Stimulated activated CD4-positive, alpha-beta T cell treated with anti-CD3 and anti-CD28 coated beads, Interleukin-2, amount 100 ng/mL, for 48 hours (primary cell): ENCODE measurements at regions not wholly inside any gene's neighbourhood (a gene's known extent, or its start where the extent isn't known, plus 50 kb on each side); places are given as distances from the start of the nearest gene placed in this dataset.

Experiments
- DNase-seq, 2 donors: peaks; one replicate each; pipeline ENCODE4 v3.0.0-alpha.2; 2020

GRCh38 chr17:73819440-73820395 is 175.5 kb upstream of the SDK2 start:
- DNase-seq: no peak

GRCh38 chr17:73820686-73821448 is 176.6 kb upstream of the SDK2 start:
- no peak for DNase-seq

GRCh38 chr17:73821665-73822064 is 177.4 kb upstream of the SDK2 start:
- DNase-seq: no peak

- no peak for DNase-seq
These were observed 178.1 kb upstream of the SDK2 start for GRCh38 chr17:73822371-73822770.

GRCh38 chr17:73823684-73824083 is 179.4 kb upstream of the SDK2 start:
- DNase-seq: no peak

GRCh38 chr17:73824321-73824720 is 180.1 kb upstream of the SDK2 start:
- no peak for DNase-seq

GRCh38 chr17:73826181-73826871 is 182.1 kb upstream of the SDK2 start:
- no peak for DNase-seq

- no peak for DNase-seq
These were observed 182.6 kb upstream of the SDK2 start for GRCh38 chr17:73826872-73827228.

- DNase-seq: no peak
These were observed 183.5 kb upstream of the SDK2 start for GRCh38 chr17:73827627-73828291.

GRCh38 chr17:73829676-73830280 is 185.5 kb upstream of the SDK2 start:
- no peak for DNase-seq

- DNase-seq: no peak
These were observed 187.5 kb upstream of the SDK2 start for GRCh38 chr17:73831699-73832098.

- DNase-seq: no peak
These were observed 189.7 kb upstream of the SDK2 start for GRCh38 chr17:73833775-73834488.

GRCh38 chr17:73834684-73835343 is 190.6 kb upstream of the SDK2 start:
- no peak for DNase-seq

GRCh38 chr17:73835605-73836004 is 191.4 kb upstream of the SDK2 start:
- DNase-seq: no peak

- no peak for DNase-seq
These were observed 194.6 kb upstream of the SDK2 start for GRCh38 chr17:73838815-73839214.

- no peak for DNase-seq
These were observed 196.6 kb upstream of the SDK2 start for GRCh38 chr17:73840829-73841228.

GRCh38 chr17:73841431-73842060 is 197.3 kb upstream of the SDK2 start:
- DNase-seq: no peak

- DNase-seq: no peak
These were observed 203.7 kb upstream of the SDK2 start for GRCh38 chr17:73847952-73848351.

GRCh38 chr17:73850426-73850825 is 206.2 kb upstream of the SDK2 start:
- no peak for DNase-seq

GRCh38 chr17:73851091-73851490 is 206.8 kb upstream of the SDK2 start:
- DNase-seq: no peak

GRCh38 chr17:73851921-73852320 is 207.7 kb upstream of the SDK2 start:
- DNase-seq: no peak
